Muscle layer of colon (tissue), 2 donors: ENCODE measurements at regions not wholly inside any gene's neighbourhood (a gene's known extent, or its start where the extent isn't known, plus 50 kb on each side); places are given as distances from the start of the nearest gene placed in this dataset.

Source experiments
- H3K27ac ChIP-seq: one replicate; pipeline ENCODE4 v1.7.0; 2013; ENCODE audit warnings: low read depth, mild to moderate bottlenecking, low read length, moderate library complexity
- H3K27me3 ChIP-seq, 2 donors: one replicate each; pipeline ENCODE4 v1.7.0; 2013; ENCODE audit warnings: low read length in 2 of 2, mild to moderate bottlenecking in 2 of 2; ENCODE audit not compliant: insufficient read depth in 2 of 2, control insufficient read depth in 1 of 2
- H3K36me3 ChIP-seq: one replicate; pipeline ENCODE4 v1.7.0; 2013; ENCODE audit warnings: mild to moderate bottlenecking, low read length; ENCODE audit not compliant: insufficient read depth
- H3K4me1 ChIP-seq: one replicate; pipeline ENCODE4 v1.7.0; 2013; ENCODE audit warnings: mild to moderate bottlenecking, low read length; ENCODE audit not compliant: insufficient read depth
- H3K4me3 ChIP-seq, 2 donors: one replicate each; pipeline ENCODE4 v1.7.0; 2013; ENCODE audit warnings: low read length in 2 of 2, low read depth in 1 of 2, mild to moderate bottlenecking in 1 of 2, moderate library complexity in 1 of 2
- H3K9ac ChIP-seq: one replicate; pipeline ENCODE4 v1.7.0; 2013; ENCODE audit warnings: low read length
- H3K9me3 ChIP-seq: one replicate; pipeline ENCODE4 v1.7.0; 2013; ENCODE audit warnings: mild to moderate bottlenecking, low read length
- donor health status: abdominal sarcoma.
- donor health status: Adenocarcinoma of cecum.

DNA sequence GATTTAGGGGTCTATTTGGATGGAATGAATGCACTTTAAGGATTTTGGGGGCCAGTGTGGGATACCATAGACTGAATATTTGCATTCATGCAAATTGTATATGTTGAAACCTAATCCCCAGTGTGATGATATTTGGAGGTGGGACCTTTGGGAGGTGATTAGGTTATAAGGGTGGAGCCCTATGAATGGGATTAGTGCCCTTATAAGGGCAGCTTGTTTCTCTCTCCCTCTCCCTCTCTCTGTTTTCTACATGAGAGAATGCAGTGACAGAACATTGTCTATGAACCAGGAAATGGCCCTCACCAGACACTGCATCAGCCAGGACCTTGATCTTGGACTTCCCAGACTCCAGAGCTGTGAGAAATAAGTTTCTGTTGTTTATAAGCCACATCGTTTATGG lies 166.1 kb downstream of the MED10 start:
- Histone ChIP-seq H3K27me3 (no peaks in the 10 kb centered on the region), H3K9me3 (no peaks in the 10 kb centered on the region), H3K27ac (no peak overlapping the region), H3K4me3 (no peak overlapping the region), H3K9ac (no peak overlapping the region), H3K4me1 (no peaks in the 10 kb centered on the region), H3K36me3 (no peaks in the 10 kb centered on the region)

DNA sequence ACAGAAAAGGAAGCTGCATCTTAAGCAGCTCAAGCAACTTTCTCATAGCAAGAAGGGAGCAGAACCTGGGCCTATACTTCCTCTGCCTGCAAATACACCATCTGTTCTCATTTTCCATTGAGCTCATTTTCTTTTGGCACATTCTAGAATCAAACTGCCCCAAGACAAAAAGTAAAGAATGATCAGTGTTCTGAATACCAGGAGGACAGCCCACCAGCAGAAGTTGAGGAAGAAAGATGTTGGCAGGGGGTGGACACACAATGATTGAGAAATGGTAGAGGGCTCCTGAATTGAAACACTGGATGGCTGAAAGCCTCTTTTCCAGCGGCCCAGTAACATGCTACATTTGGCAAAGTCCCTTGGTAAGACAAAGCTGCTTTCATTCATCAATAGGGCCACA lies 171.8 kb downstream of the MED10 start:
- Histone ChIP-seq H3K9ac (no peak overlapping the region), H3K27me3 (no peaks in the 10 kb centered on the region), H3K4me3 (no peak overlapping the region), H3K4me1 (no peaks in the 10 kb centered on the region), H3K36me3 (no peaks in the 10 kb centered on the region), H3K9me3 (no peaks in the 10 kb centered on the region), H3K27ac (no peak overlapping the region)

DNA sequence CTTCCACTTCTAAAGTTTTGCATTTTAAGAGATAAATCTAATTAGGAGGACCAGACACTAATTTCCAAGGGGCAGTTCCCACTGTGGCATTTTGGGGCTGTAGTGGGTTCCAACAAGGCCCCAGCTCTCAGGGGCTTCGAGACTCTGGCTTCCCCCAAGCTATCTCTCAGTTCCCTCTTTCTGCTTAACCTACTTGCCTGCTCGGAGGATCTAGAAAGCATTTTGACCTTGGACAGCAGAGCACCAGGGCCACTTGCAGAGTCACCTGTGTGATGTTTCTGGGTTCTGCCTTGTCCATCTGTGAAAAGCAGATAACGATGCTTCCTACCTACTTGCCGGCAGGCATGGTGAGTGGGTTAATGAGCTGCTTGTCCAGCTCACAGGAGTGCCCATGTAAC lies 175.4 kb downstream of the MED10 start:
- Histone ChIP-seq H3K36me3 (no peaks in the 10 kb centered on the region), H3K4me1 (no peaks in the 10 kb centered on the region), H3K9ac (no peak overlapping the region), H3K4me3 (no peak overlapping the region), H3K27ac (no peak overlapping the region), H3K27me3 (no peaks in the 10 kb centered on the region), H3K9me3 (no peaks in the 10 kb centered on the region)

DNA sequence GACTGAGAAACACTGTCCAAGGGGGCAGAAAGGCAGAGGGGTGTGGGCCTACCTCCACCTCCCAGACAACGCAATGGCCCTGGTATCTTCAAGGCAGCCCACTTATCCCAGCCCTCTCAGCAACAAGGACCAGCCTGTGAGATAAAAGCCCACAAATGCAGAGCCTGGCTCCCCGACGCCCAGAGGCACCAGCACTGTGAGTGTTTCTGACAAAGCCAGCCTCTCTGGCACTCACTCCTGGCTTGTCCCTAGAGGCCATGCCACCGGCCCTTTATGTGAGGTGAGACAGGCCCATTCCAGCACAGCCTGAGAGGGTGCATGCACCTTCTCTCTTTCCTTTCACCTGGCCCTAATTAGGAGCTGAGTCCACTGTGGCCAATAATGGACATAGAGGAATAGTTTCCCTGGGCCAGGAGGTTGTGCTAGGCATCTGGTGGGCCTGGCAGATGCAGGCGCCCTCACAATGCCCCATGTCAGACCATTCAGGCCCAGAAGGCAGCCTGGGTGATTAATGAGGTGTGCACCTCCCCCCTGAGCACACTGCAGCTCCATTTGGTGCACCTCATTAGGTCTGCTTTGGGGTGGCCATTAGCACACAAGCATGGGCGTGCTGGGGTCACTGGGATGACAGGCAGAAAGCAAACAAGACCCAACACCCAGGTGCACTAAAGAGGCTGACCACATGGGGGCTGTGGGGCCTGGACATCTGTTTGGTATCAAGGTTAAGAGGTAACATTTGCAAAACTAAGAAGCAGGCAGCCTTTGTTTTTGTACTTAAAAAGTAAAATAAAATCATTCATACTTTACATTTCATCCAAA lies 176.0 kb downstream of the MED10 start:
- no peaks in the 10 kb centered on the region for H3K27me3 ChIP-seq
- H3K9ac ChIP-seq = no peak overlapping the region
- H3K36me3 ChIP-seq = no peaks in the 10 kb centered on the region
- H3K4me3 ChIP-seq = no peak overlapping the region
- no peaks in the 10 kb centered on the region for H3K9me3 ChIP-seq
- H3K4me1 ChIP-seq = no peaks in the 10 kb centered on the region
- H3K27ac ChIP-seq = no peak overlapping the region

DNA sequence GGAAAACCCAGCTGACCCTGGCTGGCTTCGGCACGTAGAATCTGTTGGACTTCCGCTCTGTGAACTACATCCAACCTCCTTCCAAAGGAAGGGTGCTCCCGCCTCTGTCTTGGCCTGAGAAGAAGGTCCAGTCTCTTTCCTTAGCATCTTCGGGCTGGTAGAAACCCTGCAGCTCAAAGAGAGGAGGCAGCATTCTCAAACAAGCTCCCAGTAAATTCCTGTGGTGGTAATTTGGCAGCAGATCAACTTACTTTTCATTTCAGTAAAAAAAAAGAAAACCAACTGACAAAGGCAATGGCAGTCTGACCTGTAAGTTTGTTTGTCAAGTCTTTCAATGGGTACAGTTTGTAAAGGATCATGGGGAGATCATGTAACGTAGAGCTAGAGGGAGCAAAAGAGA lies 176.7 kb downstream of the MED10 start:
- Histone ChIP-seq H3K27me3 (no peaks in the 10 kb centered on the region), H3K36me3 (no peaks in the 10 kb centered on the region), H3K4me3 (no peak overlapping the region), H3K4me1 (no peaks in the 10 kb centered on the region), H3K9me3 (no peaks in the 10 kb centered on the region), H3K9ac (no peak overlapping the region), H3K27ac (no peak overlapping the region)

DNA sequence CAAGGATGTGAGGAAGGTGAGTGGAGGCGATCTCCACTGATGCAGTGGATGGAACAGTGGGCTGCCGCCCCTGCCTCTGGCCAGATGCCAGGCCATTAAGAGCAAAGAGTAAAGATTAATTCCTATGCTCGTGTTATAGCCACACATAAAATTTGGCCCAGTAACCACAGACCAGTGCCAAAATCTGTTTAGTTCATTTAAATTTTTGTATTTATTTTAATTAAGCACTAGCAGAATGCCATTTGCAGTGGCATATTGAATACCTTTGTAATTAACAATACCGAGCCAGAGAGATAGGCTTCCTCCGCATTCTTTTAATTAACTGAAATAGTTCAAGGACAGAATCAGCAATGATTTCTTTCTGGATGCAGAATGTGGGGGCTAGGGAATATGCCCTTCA lies 179.8 kb downstream of the MED10 start:
- no peaks in the 10 kb centered on the region for H3K27me3 ChIP-seq
- no peaks in the 10 kb centered on the region for H3K9me3 ChIP-seq
- no peaks in the 10 kb centered on the region for H3K36me3 ChIP-seq
- no peak overlapping the region for H3K9ac ChIP-seq
- no peaks in the 10 kb centered on the region for H3K4me1 ChIP-seq
- H3K27ac ChIP-seq = no peak overlapping the region
- H3K4me3 ChIP-seq = no peak overlapping the region

DNA sequence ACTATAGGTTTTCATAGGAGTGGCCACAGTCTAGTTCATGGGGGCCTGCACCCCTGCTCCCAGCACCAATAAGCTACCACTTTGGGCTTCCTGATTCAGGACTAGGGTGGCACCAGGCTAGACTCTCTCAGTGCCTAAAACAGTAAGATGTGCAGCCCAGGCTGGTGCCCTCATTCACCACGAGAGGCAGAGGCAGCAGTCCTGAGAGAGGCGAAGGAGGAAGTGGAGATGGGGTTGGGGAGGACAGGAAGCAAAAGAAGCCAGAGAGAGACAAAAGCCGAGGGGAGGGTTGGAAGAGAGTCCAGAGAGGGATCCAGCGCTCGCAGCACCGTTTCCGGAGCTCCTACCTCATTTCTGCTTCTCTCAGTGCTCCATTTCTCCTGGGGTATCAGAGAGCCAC lies 180.9 kb downstream of the MED10 start:
- no peaks in the 10 kb centered on the region for H3K27me3 ChIP-seq
- H3K9ac ChIP-seq = no peak overlapping the region

DNA sequence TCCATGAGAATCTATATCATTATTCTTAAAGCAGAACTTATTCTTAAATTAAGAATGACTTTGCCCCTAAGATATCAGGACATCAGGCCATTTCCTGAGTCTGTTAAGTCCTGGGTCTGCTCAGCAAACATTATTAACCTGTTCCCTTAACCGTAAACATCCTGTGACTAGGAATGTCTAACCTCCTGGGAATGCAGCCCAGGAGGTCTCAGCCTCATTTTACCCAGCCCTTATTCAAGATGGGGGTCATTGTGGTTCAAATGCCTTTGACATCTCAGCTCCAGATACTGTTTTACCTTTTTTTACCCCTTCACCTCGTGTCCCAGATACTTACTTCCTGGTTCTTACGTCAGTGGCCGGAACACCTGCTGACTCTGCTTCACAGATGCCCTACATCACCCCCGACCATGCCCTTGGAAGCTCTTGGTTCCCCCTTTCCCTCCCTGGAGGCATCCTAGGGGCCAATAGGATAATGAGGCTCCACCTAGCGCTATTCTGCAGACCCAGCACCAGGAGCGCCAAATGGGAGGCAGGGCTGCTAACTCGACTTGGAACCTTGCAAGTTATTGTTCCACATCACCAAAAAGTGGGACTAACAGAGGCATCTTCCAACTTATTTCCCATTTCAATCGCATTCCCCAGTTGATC lies 182.5 kb downstream of the MED10 start:
- no peaks in the 10 kb centered on the region for H3K4me1 ChIP-seq
- no peak overlapping the region for H3K9ac ChIP-seq
- H3K9me3 ChIP-seq = no peaks in the 10 kb centered on the region
- no peaks in the 10 kb centered on the region for H3K27me3 ChIP-seq
- no peaks in the 10 kb centered on the region for H3K36me3 ChIP-seq
- no peak overlapping the region for H3K4me3 ChIP-seq
- no peak overlapping the region for H3K27ac ChIP-seq

More for the DNA sequence above, 180.9 kb downstream of the MED10 start:
- no peak overlapping the region for H3K4me3 ChIP-seq
- no peaks in the 10 kb centered on the region for H3K9me3 ChIP-seq
- no peaks in the 10 kb centered on the region for H3K4me1 ChIP-seq
- H3K27ac ChIP-seq = no peak overlapping the region
- H3K36me3 ChIP-seq = no peaks in the 10 kb centered on the region

DNA sequence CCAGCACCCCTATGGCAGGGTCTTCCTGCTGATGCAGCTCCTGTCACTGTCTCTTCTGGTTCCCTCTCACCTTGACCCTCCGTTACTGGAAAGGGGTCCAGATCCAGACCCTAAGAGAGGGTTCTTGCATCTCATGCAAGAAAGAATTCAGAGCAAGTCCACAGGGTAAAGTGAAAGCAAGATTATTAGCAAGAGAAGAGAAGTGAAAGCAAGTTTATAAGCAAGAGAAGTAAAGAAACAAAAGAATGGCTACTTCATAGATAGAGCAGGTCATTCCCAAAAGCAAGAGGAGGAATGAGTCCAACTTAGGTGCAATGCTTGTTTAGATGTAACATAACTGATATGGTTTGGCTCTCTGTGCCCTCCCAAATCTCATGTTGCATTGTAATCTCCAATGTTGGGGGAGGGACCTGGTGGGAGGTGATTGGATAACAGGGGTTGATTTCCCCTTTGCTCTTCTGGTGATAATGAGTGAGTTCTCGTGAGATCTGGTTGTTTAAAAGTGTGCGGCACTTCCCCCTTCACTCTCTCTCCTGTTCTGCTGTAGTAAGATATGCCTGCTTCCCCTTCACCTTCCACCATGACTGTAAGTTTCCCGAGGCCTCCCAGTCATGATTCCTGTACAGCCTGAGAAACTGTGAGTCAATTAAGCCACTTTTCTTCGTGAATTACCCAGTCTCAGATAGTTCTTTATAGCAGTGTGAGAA lies 183.3 kb downstream of the MED10 start:
- no peaks in the 10 kb centered on the region for H3K9me3 ChIP-seq
- H3K4me3 ChIP-seq = no peak overlapping the region
- no peak overlapping the region for H3K27ac ChIP-seq
- no peak overlapping the region for H3K9ac ChIP-seq
- no peaks in the 10 kb centered on the region for H3K27me3 ChIP-seq
- H3K36me3 ChIP-seq = no peaks in the 10 kb centered on the region
- H3K4me1 ChIP-seq = no peaks in the 10 kb centered on the region

DNA sequence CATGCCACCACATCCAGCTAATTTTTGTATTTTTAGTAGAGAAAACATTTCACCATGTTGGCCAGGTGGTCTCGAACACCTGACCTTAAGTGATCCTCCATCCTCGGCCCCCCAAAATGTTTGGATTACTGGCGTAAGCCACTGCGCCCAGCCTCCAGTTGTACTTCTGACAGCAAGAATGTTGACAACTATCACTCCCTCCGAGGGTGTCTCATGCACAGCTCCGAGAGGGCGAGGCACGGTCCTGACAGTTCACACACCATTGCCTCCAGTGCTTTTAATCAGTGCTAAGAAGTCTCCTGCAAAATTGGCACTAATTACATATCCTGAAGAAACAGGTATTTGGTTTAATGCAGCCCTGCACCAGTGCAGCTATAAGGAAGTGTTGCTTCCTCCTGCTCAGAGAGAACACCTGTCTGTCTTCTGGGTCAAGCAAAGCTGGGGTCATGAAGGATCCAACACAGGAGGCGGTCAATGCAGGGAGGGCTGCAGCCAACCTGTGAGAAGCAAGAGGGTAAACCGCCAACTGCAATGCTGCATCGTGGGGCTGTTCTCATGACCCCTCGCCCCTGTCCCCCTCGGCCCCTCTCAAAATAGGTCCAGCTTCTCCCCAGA lies 184.0 kb downstream of the MED10 start:
- no peaks in the 10 kb centered on the region for H3K27me3 ChIP-seq
- no peak overlapping the region for H3K27ac ChIP-seq
- H3K36me3 ChIP-seq = no peaks in the 10 kb centered on the region
- no peaks in the 10 kb centered on the region for H3K4me1 ChIP-seq
- no peaks in the 10 kb centered on the region for H3K9me3 ChIP-seq
- H3K4me3 ChIP-seq = no peak overlapping the region
- H3K9ac ChIP-seq = no peak overlapping the region

DNA sequence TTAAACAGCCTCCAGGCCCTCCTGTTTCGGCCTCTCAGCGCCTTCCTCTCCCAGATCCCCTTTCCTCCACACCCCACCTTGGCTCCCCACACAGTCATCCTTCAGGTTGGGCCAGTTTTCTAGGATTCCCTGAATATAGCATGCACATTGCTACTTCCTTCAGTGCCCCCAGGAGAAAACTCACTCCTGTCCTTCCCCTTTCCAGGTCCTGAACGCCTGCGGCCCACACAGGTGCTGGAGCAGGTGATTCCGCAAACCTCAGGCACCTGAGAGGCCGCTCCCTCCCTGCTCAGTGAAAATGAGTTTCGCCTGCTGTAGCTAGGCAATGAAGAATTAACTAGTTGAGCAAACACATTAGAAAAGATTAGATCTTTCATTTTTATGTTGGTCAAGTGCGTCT lies 185.0 kb downstream of the MED10 start:
- no peak overlapping the region for H3K4me3 ChIP-seq
- no peaks in the 10 kb centered on the region for H3K36me3 ChIP-seq
- H3K27me3 ChIP-seq = no peaks in the 10 kb centered on the region
- no peak overlapping the region for H3K27ac ChIP-seq
- no peak overlapping the region for H3K9ac ChIP-seq
- H3K4me1 ChIP-seq = no peaks in the 10 kb centered on the region
- H3K9me3 ChIP-seq = no peaks in the 10 kb centered on the region
